ENCODE measurements at regions not wholly inside any gene's neighbourhood (a gene's known extent, or its start where the extent isn't known, plus 50 kb on each side); places are given as distances from the start of the nearest gene placed in this dataset.
"Not testable (repeated sequence)": the region's sequence is repeated elsewhere in the genome, so short reads cannot be mapped to it uniquely, and the experiment has no call there.

- no peak for TF ChIP-seq CTCF (IDR thresholded peaks at IDR 0.05)
- H3K9me3 ChIP-seq = no peaks in the 10 kb centered on the region
- no peaks in the 10 kb centered on the region for H3K36me3 ChIP-seq
- no peak overlapping the region for H3K4me3 ChIP-seq (ENCODE audit: low read depth in 1 of 2, low read length in 1 of 2)
- H3K27ac ChIP-seq = no peak overlapping the region
- no peaks in the 10 kb centered on the region for H3K27me3 ChIP-seq
- H3K4me1 ChIP-seq (ENCODE audit: control insufficient read depth in 1 of 2, insufficient read depth in 1 of 2, low read depth in 1 of 2, low read length in 1 of 2) = no peaks in the 10 kb centered on the region
Observed at GRCh38 chr20:48447456-48447855, 380.3 kb downstream of the PREX1 start.

- no peak overlapping the region for H3K4me3 ChIP-seq (ENCODE audit: low read depth in 1 of 2, low read length in 1 of 2)
Observed at GRCh38 chr20:48445827-48446226, 382.0 kb downstream of the PREX1 start.

GRCh38 chr20:48444249-48444648 is 383.6 kb downstream of the PREX1 start:
- Histone ChIP-seq H3K9me3 (no peaks in the 10 kb centered on the region), H3K4me1 (ENCODE audit: control insufficient read depth in 1 of 2, insufficient read depth in 1 of 2, low read depth in 1 of 2, low read length in 1 of 2) (no peaks in the 10 kb centered on the region), H3K27me3 (no peaks in the 10 kb centered on the region), H3K36me3 (no peaks in the 10 kb centered on the region), H3K27ac (no peak overlapping the region), H3K4me3 (ENCODE audit: low read depth in 1 of 2, low read length in 1 of 2) (no peak overlapping the region)
- TF ChIP-seq CTCF (IDR thresholded peaks at IDR 0.05) = no peak

More at GRCh38 chr20:48445827-48446226, 382.0 kb downstream of the PREX1 start:
- no peaks in the 10 kb centered on the region for H3K9me3 ChIP-seq
- no peak for TF ChIP-seq CTCF (IDR thresholded peaks at IDR 0.05)
- H3K4me1 ChIP-seq (ENCODE audit: control insufficient read depth in 1 of 2, insufficient read depth in 1 of 2, low read depth in 1 of 2, low read length in 1 of 2) = no peaks in the 10 kb centered on the region
- no peaks in the 10 kb centered on the region for H3K27me3 ChIP-seq
- no peak overlapping the region for H3K27ac ChIP-seq
- no peaks in the 10 kb centered on the region for H3K36me3 ChIP-seq

- Histone ChIP-seq H3K36me3 (no peaks in the 10 kb centered on the region), H3K27ac (no peak overlapping the region), H3K27me3 (no peaks in the 10 kb centered on the region), H3K4me1 (ENCODE audit: control insufficient read depth in 1 of 2, insufficient read depth in 1 of 2, low read depth in 1 of 2, low read length in 1 of 2) (no peaks in the 10 kb centered on the region), H3K4me3 (ENCODE audit: low read depth in 1 of 2, low read length in 1 of 2) (no peak overlapping the region), H3K9me3 (no peaks in the 10 kb centered on the region)
- no peak for TF ChIP-seq CTCF (IDR thresholded peaks at IDR 0.05)
Observed at GRCh38 chr20:48440916-48441315, 386.9 kb downstream of the PREX1 start.

- not testable (repeated sequence) for H3K4me1 ChIP-seq (ENCODE audit: control insufficient read depth in 1 of 2, insufficient read depth in 1 of 2, low read depth in 1 of 2, low read length in 1 of 2); H3K4me3 ChIP-seq (ENCODE audit: low read depth in 1 of 2, low read length in 1 of 2); H3K27me3 ChIP-seq; H3K9me3 ChIP-seq; H3K36me3 ChIP-seq; H3K27ac ChIP-seq
Observed at GRCh38 chr20:48440261-48440660, 387.5 kb downstream of the PREX1 start.

GRCh38 chr20:48437146-48437545 is 390.7 kb downstream of the PREX1 start:
- Histone ChIP-seq H3K4me1 (ENCODE audit: control insufficient read depth in 1 of 2, insufficient read depth in 1 of 2, low read depth in 1 of 2, low read length in 1 of 2) (no peaks in the 10 kb centered on the region), H3K27ac (no peak overlapping the region), H3K9me3 (no peaks in the 10 kb centered on the region), H3K36me3 (no peaks in the 10 kb centered on the region), H3K27me3 (no peaks in the 10 kb centered on the region), H3K4me3 (ENCODE audit: low read depth in 1 of 2, low read length in 1 of 2) (no peak overlapping the region)
- TF ChIP-seq CTCF (IDR thresholded peaks at IDR 0.05) = no peak

GRCh38 chr20:48436609-48437008 is 391.2 kb downstream of the PREX1 start:
- H3K9me3 ChIP-seq; H3K4me3 ChIP-seq (ENCODE audit: low read depth in 1 of 2, low read length in 1 of 2); H3K27me3 ChIP-seq; H3K27ac ChIP-seq; H3K36me3 ChIP-seq; H3K4me1 ChIP-seq (ENCODE audit: control insufficient read depth in 1 of 2, insufficient read depth in 1 of 2, low read depth in 1 of 2, low read length in 1 of 2): not testable (repeated sequence)
